Stomach (tissue), 4 donors: ENCODE measurements at regions not wholly inside any gene's neighbourhood (a gene's known extent, or its start where the extent isn't known, plus 50 kb on each side); places are given as distances from the start of the nearest gene placed in this dataset.

Experiments
- EP300 ChIP-seq: sonication (generic); formaldehyde crosslinking; IDR thresholded peaks from one replicate; pipeline ENCODE4 v1.6.1; 2017; ENCODE audit warnings: antibody characterized with exemption
- POLR2A ChIP-seq, 4 donors: fragments of 450-650 bp; IDR thresholded peaks; one replicate each; pipeline ENCODE4 v1.6.1; 2016; ENCODE audit warnings: antibody characterized with exemption in 4 of 4, control low read depth in 2 of 4, mild to moderate bottlenecking in 1 of 4, moderate library complexity in 1 of 4
- POLR2AphosphoS5 ChIP-seq, 3 donors: sonication (generic); formaldehyde crosslinking; IDR thresholded peaks; one replicate each; pipeline ENCODE4 v1.6.1; 2016; ENCODE audit warnings: antibody characterized with exemption in 3 of 3
- TF ChIP-seq, protein P1 (sequence below), 7 experiments: fragments of 450-650 bp in 4 of 7; fragments of 200-600 bp in 3 of 7; sonication (generic) in 3 of 7; IDR thresholded peaks; one replicate each; pipeline ENCODE4 v1.5.1; 2016 to 2019; ENCODE audit warnings: antibody characterized with exemption in 7 of 7, control low read depth in 2 of 7, mild to moderate bottlenecking in 1 of 7

DNA sequence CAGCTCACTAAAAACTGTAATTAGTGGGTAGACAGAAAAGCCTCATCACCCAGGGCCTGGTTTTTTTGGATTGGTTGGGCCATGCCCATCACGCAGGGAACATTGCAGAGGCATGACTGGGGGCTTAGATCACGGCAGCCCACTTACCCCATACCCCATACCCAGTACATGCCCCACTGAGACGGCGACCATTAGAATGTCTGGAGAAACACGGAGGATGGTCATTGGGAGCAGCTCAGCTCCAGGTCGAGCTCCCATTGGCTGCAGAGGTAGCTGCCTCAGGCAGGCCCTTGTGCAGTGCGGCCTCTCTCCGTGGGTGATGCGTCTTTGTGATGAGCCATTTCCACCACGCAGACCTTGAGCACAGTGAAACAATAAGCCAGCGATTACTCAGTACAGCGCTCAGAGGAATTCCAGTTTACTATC lies 204.0 kb downstream of the GADD45G start:
- TF ChIP-seq EP300: no peak
- TF ChIP-seq, protein P1, sequence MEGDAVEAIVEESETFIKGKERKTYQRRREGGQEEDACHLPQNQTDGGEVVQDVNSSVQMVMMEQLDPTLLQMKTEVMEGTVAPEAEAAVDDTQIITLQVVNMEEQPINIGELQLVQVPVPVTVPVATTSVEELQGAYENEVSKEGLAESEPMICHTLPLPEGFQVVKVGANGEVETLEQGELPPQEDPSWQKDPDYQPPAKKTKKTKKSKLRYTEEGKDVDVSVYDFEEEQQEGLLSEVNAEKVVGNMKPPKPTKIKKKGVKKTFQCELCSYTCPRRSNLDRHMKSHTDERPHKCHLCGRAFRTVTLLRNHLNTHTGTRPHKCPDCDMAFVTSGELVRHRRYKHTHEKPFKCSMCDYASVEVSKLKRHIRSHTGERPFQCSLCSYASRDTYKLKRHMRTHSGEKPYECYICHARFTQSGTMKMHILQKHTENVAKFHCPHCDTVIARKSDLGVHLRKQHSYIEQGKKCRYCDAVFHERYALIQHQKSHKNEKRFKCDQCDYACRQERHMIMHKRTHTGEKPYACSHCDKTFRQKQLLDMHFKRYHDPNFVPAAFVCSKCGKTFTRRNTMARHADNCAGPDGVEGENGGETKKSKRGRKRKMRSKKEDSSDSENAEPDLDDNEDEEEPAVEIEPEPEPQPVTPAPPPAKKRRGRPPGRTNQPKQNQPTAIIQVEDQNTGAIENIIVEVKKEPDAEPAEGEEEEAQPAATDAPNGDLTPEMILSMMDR (IDR thresholded peaks at IDR 0.05): no peak
- TF ChIP-seq POLR2A (IDR thresholded peaks at IDR 0.05): no peak
- no peak for TF ChIP-seq POLR2AphosphoS5 (IDR thresholded peaks at IDR 0.05)
